GM12878 (cell line): ENCODE measurements at regions not wholly inside any gene's neighbourhood (a gene's known extent, or its start where the extent isn't known, plus 50 kb on each side); places are given as distances from the start of the nearest gene placed in this dataset.

Source experiments
- ATAC-seq: fragments of 200-7000 bp; cut with Tn5 transposase; 3 replicates; pipeline ENCODE4 v1.9.1; 2020; ENCODE audit warnings: mild to moderate bottlenecking, moderate library complexity
- BruUV-seq: library from RNA; stranded (reverse); fragments of 400-500 nt; replicated peaks from 2 replicates; lab custom pipeline; 2021; lab: Mats Ljungman, UMichigan
- CTCF ChIA-PET: fragments of 300-600 bp; sonication (Branson Sonifier 250); formaldehyde crosslinking; extraction: SDS; loops from one replicate; lab custom pipeline; 2021; ENCODE audit warnings: inconsistent platforms; lab: Yijun Ruan, JAX
- POLR2A ChIA-PET: fragments of 350-600 bp; formaldehyde crosslinking; extraction: SDS; loops from one replicate; lab custom pipeline; 2021; ENCODE audit warnings: inconsistent platforms; lab: Charles Lee
- RAD21 ChIA-PET: fragments of 300-600 bp; sonication (Branson Sonifier 250); formaldehyde crosslinking; loops from one replicate; lab custom pipeline; 2023; ENCODE audit warnings: antibody characterized with exemption; ENCODE audit not compliant: unreplicated experiment; lab: Charles Lee
- SMC1A ChIA-PET: fragments of 300-600 bp; sonication (Branson Sonifier 250); formaldehyde crosslinking; loops from one replicate; lab custom pipeline; 2023; ENCODE audit not compliant: unreplicated experiment, uncharacterized antibody; lab: Charles Lee
- DNase-seq: peaks from one replicate; pipeline ENCODE4 v3.0.0-alpha.2; 2011; ENCODE audit warnings: low read depth, low spot score
- FAIRE-seq: peaks from 3 replicates; lab custom pipeline; 2011; peaks lifted over from hg19 to GRCh38; lab: Jason Lieb, UNC
- H2AFZ ChIP-seq: 2 replicates; pipeline ENCODE4 v1.6.0; 2011; ENCODE audit warnings: low read depth, low read length, control low read depth; ENCODE audit not compliant: control insufficient read depth
- H3K27ac ChIP-seq: 2 replicates; pipeline ENCODE4 v1.5.1; 2011; ENCODE audit warnings: control low read depth; ENCODE audit not compliant: control insufficient read depth, insufficient read depth
- H3K27me3 ChIP-seq, 2 experiments: replicated peaks in 1 of 2; 2 replicates each; pipeline versions ENCODE4 v1.6.0 to v1.6.1; 2011; ENCODE audit warnings: low read length in 1 of 2; ENCODE audit not compliant: control insufficient read depth in 2 of 2, insufficient read depth in 2 of 2
- H3K36me3 ChIP-seq, 2 experiments: 2 replicates each; pipeline ENCODE4 v1.5.1; 2011; ENCODE audit warnings: low read length in 1 of 2; ENCODE audit not compliant: control insufficient read depth in 2 of 2, insufficient read depth in 2 of 2
- H3K4me1 ChIP-seq: 2 replicates; pipeline ENCODE4 v1.6.1; 2011; ENCODE audit warnings: mild to moderate bottlenecking, low read length, moderate library complexity, mixed read lengths; ENCODE audit not compliant: control insufficient read depth, insufficient read depth
- H3K4me2 ChIP-seq: 2 replicates; pipeline ENCODE4 v1.6.0; 2011; ENCODE audit warnings: control low read depth; ENCODE audit not compliant: control insufficient read depth, insufficient read depth
- H3K4me3 ChIP-seq: fragments of 200-600 bp; sonication (generic); 2 replicates; pipeline ENCODE4 v1.5.1; 2016
- H3K79me2 ChIP-seq: 2 replicates; pipeline ENCODE4 v1.6.0; 2011; ENCODE audit warnings: low read length; ENCODE audit not compliant: control insufficient read depth, insufficient read depth
- H3K9ac ChIP-seq: 2 replicates; pipeline ENCODE4 v1.8.0; 2011; ENCODE audit warnings: low read length, control low read depth, mixed read lengths; ENCODE audit not compliant: control insufficient read depth, insufficient read depth
- H3K9me3 ChIP-seq: replicated peaks from 3 replicates; pipeline ENCODE4 v1.5.1; 2011; ENCODE audit warnings: mild to moderate bottlenecking, low read length; ENCODE audit not compliant: control insufficient read depth, insufficient read depth
- H4K20me1 ChIP-seq: 2 replicates; pipeline ENCODE4 v1.6.0; 2011; ENCODE audit not compliant: control insufficient read depth, insufficient read depth
- ATF7 ChIP-seq: fragments of 450-650 bp; IDR thresholded peaks from 2 replicates; pipeline ENCODE4 v1.6.1; 2016; ENCODE audit warnings: low read depth, mild to moderate bottlenecking
- BCL3 ChIP-seq: IDR thresholded peaks from 2 replicates; pipeline ENCODE4 v1.6.1; 2011; ENCODE audit warnings: borderline replicate concordance, low read depth, mild to moderate bottlenecking, moderate library complexity, low read length; ENCODE audit not compliant: insufficient read depth, poor library complexity, severe bottlenecking
- E2F8 ChIP-seq: fragments of 450-650 bp; IDR thresholded peaks from 2 replicates; pipeline ENCODE4 v1.6.1; 2018; ENCODE audit warnings: mild to moderate bottlenecking, low read depth, moderate library complexity; ENCODE audit not compliant: partially characterized antibody
- REST ChIP-seq: IDR thresholded peaks from 2 replicates; pipeline ENCODE4 v1.6.1; 2012; ENCODE audit warnings: mild to moderate bottlenecking, low read depth, low read length
- SPI1 ChIP-seq: IDR thresholded peaks from 2 replicates; pipeline ENCODE4 v1.6.1; 2011; ENCODE audit warnings: low read depth, mild to moderate bottlenecking, low read length, moderate library complexity, borderline replicate concordance; ENCODE audit not compliant: insufficient read depth
- ZBED1 ChIP-seq: IDR thresholded peaks from 2 replicates; pipeline ENCODE4 v1.6.1; 2016; ENCODE audit warnings: borderline replicate concordance
- WGBS: methylation state at CpG from one replicate; pipeline ENCODE4 v1.1.6; 2016; ENCODE audit warnings: low lambda C conversion rate; ENCODE audit not compliant: insufficient replicate concordance, insufficient coverage; ENCODE audit errors: missing lambda C conversion rate; 5-methylcytosine and 5-hydroxymethylcytosine counted together
- in situ Hi-C: fragments of 300-500 bp; cut with MboI; formaldehyde crosslinking; loops from 9 replicates; pipeline ENCODE4 v1.14.3; 2018; ENCODE audit warnings: mixed read lengths
- intact Hi-C: fragments of 100-400 bp; cut with micrococcal nuclease; formaldehyde crosslinking; loops from one replicate; pipeline ENCODE4 v1.14.2; 2022; ENCODE audit not compliant: unreplicated experiment

- 24% methylated on average over 16 of the region's 16 CpGs for WGBS
- in situ Hi-C loops (no loop called here), intact Hi-C loops (no loop called here)
- H3K4me1 ChIP-seq, result no peaks in the 10 kb centered on the region
- DNase-seq (no peak), ATAC-seq (no peak), FAIRE-seq (no peak)
- H3K79me2 ChIP-seq, result no peaks in the 10 kb centered on the region
- H3K27ac ChIP-seq, result no peak overlapping the region
- TF ChIP-seq E2F8, result no peak
- peak; percentile 31; the same call in 1 of the 2 replicates for TF ChIP-seq SPI1
- TF ChIP-seq ZBED1, result no peak
- H3K4me2 ChIP-seq, result no peak overlapping the region
- POLR2A ChIA-PET, result no interaction called here
- no peaks in the 10 kb centered on the region for H4K20me1 ChIP-seq
- RAD21 ChIA-PET, result interaction anchor here (0.7 kb wide), 1 partner anchor 30 kb away, joined by 3 read pairs; no protein-coding TSS in a partner anchor
- SMC1A ChIA-PET, result no interaction called here
- H3K9me3 ChIP-seq, result no peaks in the 10 kb centered on the region
- H3K9ac ChIP-seq, result no peak overlapping the region
- no peaks in the 10 kb centered on the region for H3K27me3 ChIP-seq
- H3K36me3 ChIP-seq, result no peaks in the 10 kb centered on the region
- no peak overlapping the region for H3K4me3 ChIP-seq
- BruUV-seq, result no TSS peak
- CTCF ChIA-PET, result no interaction called here
- H2AFZ ChIP-seq, result no peak overlapping the region
These were observed 457.1 kb downstream of the TYW1 start for GRCh38 chr7:67453580-67454380.

- H3K27me3 ChIP-seq, result no peaks in the 10 kb centered on the region
- intact Hi-C loops, result no loop called here
- H2AFZ ChIP-seq, result no peak overlapping the region
- H3K4me3 ChIP-seq, result no peak overlapping the region
- in situ Hi-C loops, result no loop called here
- SMC1A ChIA-PET, result no interaction called here
- no peak overlapping the region for H3K27ac ChIP-seq
- DNase-seq, result no peak
- WGBS, result no CpG with 5 or more reads among the region's 1 CpG
- RAD21 ChIA-PET, result no interaction called here
- no peak for FAIRE-seq
- H3K79me2 ChIP-seq, result no peaks in the 10 kb centered on the region
- ATAC-seq, result no peak
- CTCF ChIA-PET, result no interaction called here
- H3K9ac ChIP-seq, result no peak overlapping the region
- no TSS peak for BruUV-seq
- no peak overlapping the region for H3K4me2 ChIP-seq
- no peaks in the 10 kb centered on the region for H3K4me1 ChIP-seq
- POLR2A ChIA-PET, result no interaction called here
- no peaks in the 10 kb centered on the region for H3K36me3 ChIP-seq
- no peaks in the 10 kb centered on the region for H4K20me1 ChIP-seq
- H3K9me3 ChIP-seq, result no peaks in the 10 kb centered on the region
- TF ChIP-seq BCL3 (no peak), REST (no peak), ATF7 (no peak)
These were observed 458.9 kb downstream of the TYW1 start for GRCh38 chr7:67455508-67455907.
